GM21381 (cell line): ENCODE measurements at regions not wholly inside any gene's neighbourhood (a gene's known extent, or its start where the extent isn't known, plus 50 kb on each side); places are given as distances from the start of the nearest gene placed in this dataset.
A peak's percentile ranks its signal among the peaks of the same experiment; 100 is the strongest.

Experiments
- ATAC-seq: cut with Tn5 transposase; IDR thresholded peaks from one replicate; pipeline ENCODE4 v1.9.1; 2021; ENCODE audit warnings: mild to moderate bottlenecking, moderate library complexity; ENCODE audit not compliant: unreplicated experiment

DNA sequence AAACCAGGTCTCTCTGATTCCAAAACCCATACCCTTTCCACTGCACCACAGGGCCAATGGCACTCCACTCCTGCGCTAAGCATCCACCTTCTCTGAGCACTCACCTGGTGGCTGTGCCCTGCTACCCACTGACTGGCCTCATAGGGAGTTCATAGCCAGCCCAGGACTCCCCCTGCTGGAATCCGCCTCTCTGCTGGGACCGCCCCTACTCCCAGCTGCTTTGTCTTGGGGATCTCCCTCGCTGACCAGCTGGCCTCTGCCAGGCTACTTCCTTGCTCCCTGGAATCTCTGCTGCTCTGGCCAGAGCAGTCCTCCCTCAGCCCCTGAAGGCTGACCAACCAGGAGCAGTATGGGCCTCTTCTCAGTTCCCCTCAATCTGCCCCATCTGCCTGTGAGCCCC is 129.7 kb downstream of the FAXC start:
- peak; percentile 64 for ATAC-seq

DNA sequence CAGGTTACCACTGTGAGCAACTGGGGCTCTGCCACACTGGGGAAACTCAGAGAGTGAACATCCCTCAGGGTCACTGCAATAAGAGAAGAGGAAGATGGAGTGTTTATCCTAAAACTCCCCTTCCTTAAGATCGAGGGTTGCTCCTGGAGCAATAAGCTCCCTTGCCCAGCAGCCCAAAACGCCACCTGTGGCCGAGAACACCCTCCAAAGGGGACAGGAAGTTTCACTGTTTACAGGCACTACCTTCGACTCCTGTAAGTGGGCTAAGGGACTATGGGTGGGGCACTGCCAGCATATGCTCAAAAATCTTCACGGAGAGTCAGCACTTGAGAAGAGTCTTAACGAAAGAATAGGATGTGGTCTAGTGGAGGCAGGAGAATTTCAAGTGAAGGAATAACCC is 132.5 kb downstream of the FAXC start:
- ATAC-seq: no peak

GRCh38 chr6:99195986-99196655 is 153.4 kb downstream of the FAXC start:
- ATAC-seq: no peak

- no peak for ATAC-seq
Observed at GRCh38 chr6:99192561-99192960, 156.9 kb downstream of the FAXC start.

- peak; percentile 98 for ATAC-seq
Observed at GRCh38 chr6:99189823-99190721, 159.4 kb downstream of the FAXC start.

DNA sequence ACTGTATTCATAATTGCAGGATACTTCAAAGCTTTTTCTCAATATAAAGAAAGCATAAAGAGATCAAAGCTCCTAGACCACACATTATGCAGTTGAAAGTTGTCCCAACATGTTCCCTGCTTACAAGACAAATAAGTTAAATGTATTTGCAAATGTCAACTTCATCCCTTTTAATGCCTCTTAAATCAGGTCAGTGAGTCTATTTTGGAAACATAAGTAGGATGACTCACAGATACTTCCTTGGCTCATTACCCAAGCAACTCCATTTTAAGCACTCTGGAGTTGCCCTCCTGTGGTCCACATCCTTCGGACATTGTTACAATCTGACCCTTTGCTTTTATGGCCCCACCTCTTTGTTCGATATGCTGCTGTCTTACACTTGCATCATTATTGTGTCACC is 162.0 kb downstream of the FAXC start:
- no peak for ATAC-seq

- ATAC-seq: no peak
Observed at GRCh38 chr6:99186417-99186816, 163.1 kb downstream of the FAXC start.

GRCh38 chr6:99185525-99185924 is 163.9 kb downstream of the FAXC start:
- no peak for ATAC-seq

DNA sequence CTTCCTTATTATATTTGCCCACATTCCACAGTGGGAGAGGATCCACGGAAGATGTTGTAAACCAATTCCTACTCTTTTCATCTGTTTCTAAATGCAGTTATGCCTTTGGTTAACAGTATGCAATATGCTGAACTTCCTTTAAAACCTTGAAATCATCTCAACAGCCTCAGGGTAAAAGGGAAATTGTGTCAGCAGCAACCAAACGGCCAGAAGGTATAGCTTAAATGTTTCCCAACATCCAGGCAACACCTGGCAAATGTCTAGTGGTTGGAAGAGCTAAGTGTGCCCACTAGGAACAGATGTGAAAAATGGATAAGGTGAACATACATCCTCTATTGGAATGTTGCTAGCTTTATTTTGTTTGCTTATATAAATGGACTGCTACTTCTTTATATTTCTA is 164.8 kb downstream of the FAXC start:
- ATAC-seq: no peak

- ATAC-seq: no peak
Observed at GRCh38 chr6:99183066-99183465, 166.4 kb downstream of the FAXC start.

GRCh38 chr6:99181174-99181573 is 168.3 kb downstream of the FAXC start:
- no peak for ATAC-seq

DNA sequence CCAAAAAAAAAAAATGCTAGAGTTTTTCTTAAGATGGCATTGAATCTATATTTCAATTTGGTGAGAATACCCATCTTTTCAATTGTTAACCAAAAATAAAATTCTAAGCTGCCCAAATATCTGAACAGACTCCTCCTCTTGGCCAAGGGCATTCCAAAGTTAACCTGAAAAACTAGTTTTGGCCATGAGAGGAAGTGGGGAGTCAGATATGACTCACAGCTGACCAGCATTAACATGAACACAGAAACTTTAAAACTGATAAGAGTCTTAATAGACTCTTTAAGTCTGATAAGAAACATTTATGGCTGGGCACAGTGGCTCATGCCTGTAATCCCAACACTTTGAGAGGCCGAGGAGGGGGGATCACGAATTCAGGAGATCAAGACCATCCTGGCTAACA is 171.3 kb downstream of the FAXC start:
- no peak for ATAC-seq

GRCh38 chr6:99177736-99178135 is 171.7 kb downstream of the FAXC start:
- ATAC-seq: no peak

GRCh38 chr6:99165838-99166237 is 183.6 kb downstream of the FAXC start:
- no peak for ATAC-seq

DNA sequence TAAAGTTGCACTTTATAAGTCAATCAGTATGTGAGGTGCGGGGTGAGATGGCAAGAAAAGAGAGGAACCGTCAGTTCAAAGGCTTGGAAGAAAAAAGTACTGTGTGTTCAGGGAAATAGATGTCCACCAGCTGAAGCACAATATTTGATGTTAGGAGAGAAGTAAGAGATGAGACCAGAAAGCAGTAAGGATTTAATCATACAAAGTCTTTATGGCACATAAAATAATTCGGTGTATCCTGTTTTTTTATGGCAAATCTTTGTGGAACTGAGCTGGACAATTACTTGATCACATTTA is 197.2 kb downstream of the FAXC start:
- ATAC-seq: no peak

GRCh38 chr6:99151634-99152346 is 197.7 kb downstream of the FAXC start:
- ATAC-seq: peak; percentile 92

DNA sequence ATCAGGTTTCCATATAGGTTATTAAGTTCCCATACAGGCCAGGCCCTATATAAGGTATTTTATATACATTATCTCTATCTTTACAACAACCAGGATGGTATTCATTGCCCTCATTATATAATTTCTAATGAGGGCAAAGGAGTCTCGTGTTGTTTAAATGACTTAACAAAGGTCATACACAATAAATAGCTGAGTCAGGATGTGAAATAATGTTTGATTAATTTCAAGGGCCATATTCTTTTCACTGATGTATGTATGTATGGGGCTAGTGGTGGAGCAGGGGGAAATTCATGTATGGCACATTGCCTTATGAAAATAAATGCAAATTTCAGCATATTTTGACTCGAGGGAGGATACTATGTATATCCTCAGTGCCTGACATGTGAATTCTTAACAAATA is 200.7 kb downstream of the FAXC start:
- no peak for ATAC-seq

DNA sequence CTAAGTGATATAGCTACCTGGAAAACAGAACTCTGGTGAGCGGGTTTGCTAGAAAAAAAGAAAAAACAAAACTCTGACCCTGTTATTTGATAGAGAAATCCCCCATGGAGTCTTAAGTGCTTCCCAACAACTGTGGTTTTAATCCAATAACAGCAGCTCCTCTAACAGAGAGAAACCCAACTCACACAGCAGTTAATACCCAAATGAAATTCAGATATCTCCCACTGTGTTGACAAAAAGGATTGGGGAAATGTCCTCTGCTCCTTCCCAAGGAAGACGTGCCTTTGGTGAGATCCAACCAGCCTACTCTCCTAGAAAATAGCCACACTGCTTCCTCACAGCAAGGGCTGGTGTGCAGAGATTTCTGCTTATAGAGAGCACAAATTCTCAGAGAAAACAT is 200.4 kb upstream of the FBXL4 start:
- ATAC-seq: no peak

DNA sequence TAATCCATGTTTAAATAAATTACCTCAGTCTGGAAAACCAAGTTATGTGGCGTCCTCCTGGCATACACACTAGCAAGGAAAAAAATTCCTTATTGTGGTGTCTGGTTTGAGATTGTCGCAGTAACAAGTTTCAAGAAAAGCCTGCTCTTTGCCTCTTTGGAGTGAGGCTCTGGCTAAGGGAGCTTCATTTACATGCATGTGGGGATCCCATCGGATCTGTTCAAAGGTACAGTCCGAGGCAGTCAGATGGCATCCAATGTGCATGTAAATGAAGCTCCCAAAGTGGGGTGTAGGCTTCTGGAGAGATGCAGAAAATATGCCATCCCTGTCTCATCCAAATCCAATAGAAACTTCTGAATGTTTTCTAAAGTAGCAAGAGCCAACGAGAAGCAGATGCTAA is 199.5 kb upstream of the FBXL4 start:
- ATAC-seq: no peak

DNA sequence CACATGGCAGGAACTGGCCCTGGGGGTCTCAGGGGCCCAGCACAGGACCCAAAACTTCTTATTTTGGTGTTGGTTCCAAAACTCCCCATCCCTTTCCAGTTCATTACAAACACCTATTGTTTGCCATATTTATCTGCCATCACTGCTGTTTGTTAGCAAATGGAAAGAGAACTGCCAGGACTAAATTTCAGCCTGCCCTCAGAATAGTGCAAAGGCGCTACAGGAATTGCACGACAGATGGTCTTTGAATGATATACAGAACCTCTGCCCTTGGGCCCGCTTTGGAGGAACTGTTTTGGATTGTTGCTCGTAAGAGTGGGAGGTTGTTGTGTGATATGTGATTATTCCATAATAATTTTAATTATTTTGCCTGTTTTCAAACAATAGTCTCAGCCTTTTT is 199.0 kb upstream of the FBXL4 start:
- ATAC-seq: no peak

GRCh38 chr6:99145738-99146137 is 198.0 kb upstream of the FBXL4 start:
- ATAC-seq: no peak
